GM12878 (cell line): ENCODE measurements at regions not wholly inside any gene's neighbourhood (a gene's known extent, or its start where the extent isn't known, plus 50 kb on each side); places are given as distances from the start of the nearest gene placed in this dataset.
A peak's percentile ranks its signal among the peaks of the same experiment; 100 is the strongest.

Experiments
- ATAC-seq: fragments of 200-7000 bp; cut with Tn5 transposase; 3 replicates; pipeline ENCODE4 v1.9.1; 2020; ENCODE audit warnings: mild to moderate bottlenecking, moderate library complexity
- BruUV-seq: library from RNA; stranded (reverse); fragments of 400-500 nt; replicated peaks from 2 replicates; lab custom pipeline; 2021; lab: Mats Ljungman, UMichigan
- CTCF ChIA-PET: fragments of 300-600 bp; sonication (Branson Sonifier 250); formaldehyde crosslinking; extraction: SDS; loops from one replicate; lab custom pipeline; 2021; ENCODE audit warnings: inconsistent platforms; lab: Yijun Ruan, JAX
- POLR2A ChIA-PET: fragments of 350-600 bp; formaldehyde crosslinking; extraction: SDS; loops from one replicate; lab custom pipeline; 2021; ENCODE audit warnings: inconsistent platforms; lab: Charles Lee
- RAD21 ChIA-PET: fragments of 300-600 bp; sonication (Branson Sonifier 250); formaldehyde crosslinking; loops from one replicate; lab custom pipeline; 2023; ENCODE audit warnings: antibody characterized with exemption; ENCODE audit not compliant: unreplicated experiment; lab: Charles Lee
- SMC1A ChIA-PET: fragments of 300-600 bp; sonication (Branson Sonifier 250); formaldehyde crosslinking; loops from one replicate; lab custom pipeline; 2023; ENCODE audit not compliant: unreplicated experiment, uncharacterized antibody; lab: Charles Lee
- DNase-seq: peaks from one replicate; pipeline ENCODE4 v3.0.0-alpha.2; 2011; ENCODE audit warnings: low read depth, low spot score
- FAIRE-seq: peaks from 3 replicates; lab custom pipeline; 2011; peaks lifted over from hg19 to GRCh38; lab: Jason Lieb, UNC
- H2AFZ ChIP-seq: 2 replicates; pipeline ENCODE4 v1.6.0; 2011; ENCODE audit warnings: low read depth, low read length, control low read depth; ENCODE audit not compliant: control insufficient read depth
- H3K27ac ChIP-seq: 2 replicates; pipeline ENCODE4 v1.5.1; 2011; ENCODE audit warnings: control low read depth; ENCODE audit not compliant: control insufficient read depth, insufficient read depth
- H3K27me3 ChIP-seq, 2 experiments: replicated peaks in 1 of 2; 2 replicates each; pipeline versions ENCODE4 v1.6.0 to v1.6.1; 2011; ENCODE audit warnings: low read length in 1 of 2; ENCODE audit not compliant: control insufficient read depth in 2 of 2, insufficient read depth in 2 of 2
- H3K36me3 ChIP-seq, 2 experiments: 2 replicates each; pipeline ENCODE4 v1.5.1; 2011; ENCODE audit warnings: low read length in 1 of 2; ENCODE audit not compliant: control insufficient read depth in 2 of 2, insufficient read depth in 2 of 2
- H3K4me1 ChIP-seq: 2 replicates; pipeline ENCODE4 v1.6.1; 2011; ENCODE audit warnings: mild to moderate bottlenecking, low read length, moderate library complexity, mixed read lengths; ENCODE audit not compliant: control insufficient read depth, insufficient read depth
- H3K4me2 ChIP-seq: 2 replicates; pipeline ENCODE4 v1.6.0; 2011; ENCODE audit warnings: control low read depth; ENCODE audit not compliant: control insufficient read depth, insufficient read depth
- H3K4me3 ChIP-seq: fragments of 200-600 bp; sonication (generic); 2 replicates; pipeline ENCODE4 v1.5.1; 2016
- H3K79me2 ChIP-seq: 2 replicates; pipeline ENCODE4 v1.6.0; 2011; ENCODE audit warnings: low read length; ENCODE audit not compliant: control insufficient read depth, insufficient read depth
- H3K9ac ChIP-seq: 2 replicates; pipeline ENCODE4 v1.8.0; 2011; ENCODE audit warnings: low read length, control low read depth, mixed read lengths; ENCODE audit not compliant: control insufficient read depth, insufficient read depth
- H3K9me3 ChIP-seq: replicated peaks from 3 replicates; pipeline ENCODE4 v1.5.1; 2011; ENCODE audit warnings: mild to moderate bottlenecking, low read length; ENCODE audit not compliant: control insufficient read depth, insufficient read depth
- H4K20me1 ChIP-seq: 2 replicates; pipeline ENCODE4 v1.6.0; 2011; ENCODE audit not compliant: control insufficient read depth, insufficient read depth
- BRCA1 ChIP-seq: IDR thresholded peaks from 2 replicates; pipeline ENCODE4 v1.6.1; 2011; ENCODE audit warnings: low read depth, low read length, improper control_type of control experiment
- CREM ChIP-seq: IDR thresholded peaks from 2 replicates; pipeline ENCODE4 v1.6.1; 2014; ENCODE audit warnings: antibody characterized with exemption, low read depth
- HCFC1 ChIP-seq: fragments of 150-350 bp; IDR thresholded peaks from 2 replicates; pipeline ENCODE4 v1.6.1; 2014; ENCODE audit warnings: low read length
- IRF3 ChIP-seq: fragments of 450-650 bp; IDR thresholded peaks from 2 replicates; pipeline ENCODE4 v1.6.1; 2014; ENCODE audit warnings: mild to moderate bottlenecking
- JUND ChIP-seq: IDR thresholded peaks from 2 replicates; pipeline ENCODE4 v1.6.1; 2012; ENCODE audit warnings: low read depth, mild to moderate bottlenecking, low read length, improper control_type of control experiment, moderate library complexity
- LARP7 ChIP-seq: fragments of 450-650 bp; IDR thresholded peaks from 2 replicates; pipeline ENCODE4 v1.6.1; 2017; ENCODE audit warnings: mild to moderate bottlenecking
- NFYA ChIP-seq: IDR thresholded peaks from 2 replicates; pipeline ENCODE4 v1.6.1; 2011; ENCODE audit warnings: low read depth, mild to moderate bottlenecking, low read length, improper control_type of control experiment, borderline replicate concordance
- PML ChIP-seq: IDR thresholded peaks from 2 replicates; pipeline ENCODE4 v1.6.1; 2012; ENCODE audit warnings: low read length, inconsistent platforms
- RAD21 ChIP-seq: IDR thresholded peaks from 2 replicates; pipeline ENCODE4 v1.6.1; 2011; ENCODE audit warnings: mild to moderate bottlenecking, low read depth, low read length, moderate library complexity; ENCODE audit not compliant: insufficient read depth
- STAT1 ChIP-seq: fragments of 450-650 bp; conservative IDR thresholded peaks from 2 replicates; pipeline ENCODE4 v1.6.1; 2014; ENCODE audit warnings: antibody characterized with exemption, mild to moderate bottlenecking
- SUZ12 ChIP-seq: fragments of 200-600 bp; sonication (generic); IDR thresholded peaks from one replicate; pipeline ENCODE4 v1.6.1; 2018; ENCODE audit warnings: antibody characterized with exemption, mild to moderate bottlenecking; ENCODE audit not compliant: unreplicated experiment
- TARDBP ChIP-seq: IDR thresholded peaks from 2 replicates; pipeline ENCODE4 v1.6.1; 2016; ENCODE audit warnings: borderline replicate concordance
- TCF12 ChIP-seq: IDR thresholded peaks from 2 replicates; pipeline ENCODE4 v1.6.1; 2011; ENCODE audit warnings: low read depth, mild to moderate bottlenecking, low read length
- ZNF274 ChIP-seq: IDR thresholded peaks from one replicate; pipeline ENCODE4 v1.8.0; 2011; ENCODE audit not compliant: insufficient read length, insufficient read depth
- WGBS: methylation state at CpG from one replicate; pipeline ENCODE4 v1.1.6; 2016; ENCODE audit warnings: low lambda C conversion rate; ENCODE audit not compliant: insufficient replicate concordance, insufficient coverage; ENCODE audit errors: missing lambda C conversion rate; 5-methylcytosine and 5-hydroxymethylcytosine counted together
- in situ Hi-C: fragments of 300-500 bp; cut with MboI; formaldehyde crosslinking; loops from 9 replicates; pipeline ENCODE4 v1.14.3; 2018; ENCODE audit warnings: mixed read lengths
- intact Hi-C: fragments of 100-400 bp; cut with micrococcal nuclease; formaldehyde crosslinking; loops from one replicate; pipeline ENCODE4 v1.14.2; 2022; ENCODE audit not compliant: unreplicated experiment

- ChIA-PET SMC1A (no interaction called here), POLR2A (no interaction called here), RAD21 (no interaction called here), CTCF (no interaction called here)
- no peak overlapping the region for H2AFZ ChIP-seq
- H3K79me2 ChIP-seq = peaks cover 81% of the 10 kb centered on the region
- H3K27me3 ChIP-seq = no peaks in the 10 kb centered on the region
- H3K4me1 ChIP-seq = no peaks in the 10 kb centered on the region
- DNase-seq (no peak), FAIRE-seq (no peak), ATAC-seq (no peak)
- intact Hi-C loops (no loop called here), in situ Hi-C loops (no loop called here)
- no peak for TF ChIP-seq TCF12
- TF ChIP-seq RAD21 = no peak
- TF ChIP-seq STAT1 = no peak
- no peak for TF ChIP-seq CREM
- TF ChIP-seq LARP7 = no peak
- TF ChIP-seq ZNF274 = no peak
- no peak for TF ChIP-seq IRF3
- no peak for TF ChIP-seq HCFC1
- TF ChIP-seq NFYA = no peak
- TF ChIP-seq TARDBP = no peak
- no peak for TF ChIP-seq SUZ12
- no peak for TF ChIP-seq BRCA1
- no peak for TF ChIP-seq PML
- no peak for TF ChIP-seq JUND
- H3K9ac ChIP-seq = peak overlapping the region; percentile 67
- no peak overlapping the region for H3K4me3 ChIP-seq
- H4K20me1 ChIP-seq = no peaks in the 10 kb centered on the region
- no peaks in the 10 kb centered on the region for H3K36me3 ChIP-seq
- H3K27ac ChIP-seq = peak overlapping the region; percentile 71
- H3K4me2 ChIP-seq = peak overlapping the region; percentile 66
- no CpG with 5 or more reads among the region's 3 CpGs for WGBS
- H3K9me3 ChIP-seq = no peaks in the 10 kb centered on the region
- BruUV-seq = no TSS peak
Measured at GRCh38 chr14:105907276-105907675, 380.9 kb downstream of the TMEM121 start.
